WTC11 (cell line): ENCODE measurements at regions not wholly inside any gene's neighbourhood (a gene's known extent, or its start where the extent isn't known, plus 50 kb on each side); places are given as distances from the start of the nearest gene placed in this dataset.

Experiments
- ATAC-seq: fragments of 200-7000 bp; cut with Tn5 transposase; 2 replicates; pipeline ENCODE4 v1.10.0; 2021; ENCODE audit warnings: mild to moderate bottlenecking, moderate library complexity
- CTCF ChIA-PET: fragments of 300-600 bp; sonication (Branson Sonifier 250); formaldehyde crosslinking; loops from one replicate; lab custom pipeline; 2021; ENCODE audit warnings: antibody characterized with exemption; lab: Charles Lee
- POLR2A ChIA-PET: fragments of 350-600 bp; sonication (Branson Sonifier 250); formaldehyde crosslinking; loops from one replicate; lab custom pipeline; 2021; ENCODE audit warnings: antibody characterized with exemption; lab: Charles Lee
- DNase-seq: peaks from one replicate; pipeline ENCODE4 v3.0.0; 2021; ENCODE audit warnings: low spot score
- H3K27ac Mint-ChIP-seq: 2 replicates; pipeline ENCODE4 v1.8.0; 2021; ENCODE audit warnings: mixed read lengths
- H3K27me3 Mint-ChIP-seq: 2 replicates; pipeline ENCODE4 v1.8.0; 2021; ENCODE audit warnings: low read depth, mild to moderate bottlenecking, moderate library complexity, mixed read lengths
- H3K36me3 Mint-ChIP-seq: 2 replicates; pipeline ENCODE4 v1.8.0; 2021; ENCODE audit warnings: mixed read lengths
- H3K4me1 Mint-ChIP-seq: 2 replicates; pipeline ENCODE4 v1.8.0; 2022; ENCODE audit warnings: mixed read lengths
- H3K4me3 Mint-ChIP-seq: 2 replicates; pipeline ENCODE4 v1.8.0; 2021; ENCODE audit warnings: mild to moderate bottlenecking, moderate library complexity, mixed read lengths
- H3K9me3 Mint-ChIP-seq: 2 replicates; pipeline ENCODE4 v1.8.0; 2021; ENCODE audit warnings: mixed read lengths
- ATF1 ChIP-seq: sonication (generic); formaldehyde crosslinking; IDR thresholded peaks from 2 replicates; pipeline ENCODE4 v1.8.1; 2023; ENCODE audit warnings: mild to moderate bottlenecking, moderate library complexity, missing genetic modification reagents
- FOXJ3 ChIP-seq: sonication (generic); formaldehyde crosslinking; IDR thresholded peaks from 2 replicates; pipeline ENCODE4 v1.9.0; 2021; ENCODE audit warnings: missing genetic modification reagents, mild to moderate bottlenecking, borderline replicate concordance
- GTF2I ChIP-seq: fragments of 250-450 bp; sonication (Bioruptor Pico); conservative IDR thresholded peaks from 2 replicates; pipeline ENCODE4 v1.4.0; 2021; ENCODE audit warnings: mild to moderate bottlenecking
- HMGA2 ChIP-seq: fragments of 250-450 bp; sonication (Bioruptor Pico); IDR thresholded peaks from 2 replicates; pipeline ENCODE4 v1.4.0; 2021; ENCODE audit warnings: mild to moderate bottlenecking, moderate library complexity
- IRF2 ChIP-seq: sonication (generic); formaldehyde crosslinking; IDR thresholded peaks from 2 replicates; pipeline ENCODE4 v1.8.0; 2022; ENCODE audit warnings: low read depth, missing genetic modification reagents, borderline replicate concordance
- JAZF1 ChIP-seq: fragments of 250-450 bp; sonication (Bioruptor Pico); IDR thresholded peaks from 2 replicates; pipeline ENCODE4 v1.9.0; 2021; ENCODE audit warnings: moderate library complexity, mild to moderate bottlenecking, inconsistent platforms
- JUN ChIP-seq: sonication (generic); formaldehyde crosslinking; IDR thresholded peaks from 2 replicates; pipeline ENCODE4 v1.8.0; 2023; ENCODE audit warnings: mild to moderate bottlenecking, missing genetic modification reagents
- MXD4 ChIP-seq: fragments of 250-450 bp; sonication (Bioruptor Pico); IDR thresholded peaks from 2 replicates; pipeline ENCODE4 v1.8.0; 2021; ENCODE audit warnings: mild to moderate bottlenecking, moderate library complexity, borderline replicate concordance
- MYBL2 ChIP-seq: sonication (generic); formaldehyde crosslinking; IDR thresholded peaks from 2 replicates; pipeline ENCODE4 v1.8.1; 2023; ENCODE audit warnings: mild to moderate bottlenecking, moderate library complexity, missing genetic modification reagents
- RORB ChIP-seq: fragments of 250-450 bp; sonication (Bioruptor Pico); IDR thresholded peaks from 2 replicates; pipeline ENCODE4 v1.9.0; 2021; ENCODE audit warnings: mild to moderate bottlenecking
- SMAD3 ChIP-seq: sonication (generic); formaldehyde crosslinking; IDR thresholded peaks from 2 replicates; pipeline ENCODE4 v1.8.0; 2022; ENCODE audit warnings: missing genetic modification reagents, mild to moderate bottlenecking, borderline replicate concordance
- ZNF121 ChIP-seq: sonication (generic); formaldehyde crosslinking; IDR thresholded peaks from 2 replicates; pipeline ENCODE4 v1.8.0; 2023; ENCODE audit warnings: missing genetic modification reagents
- ZNF396 ChIP-seq: fragments of 250-450 bp; sonication (Bioruptor Pico); IDR thresholded peaks from 2 replicates; pipeline ENCODE4 v1.8.0; 2021; ENCODE audit warnings: mild to moderate bottlenecking, moderate library complexity, borderline replicate concordance
- TF ChIP-seq, protein P1 (sequence below): fragments of 250-450 bp; sonication (Bioruptor Pico); IDR thresholded peaks from 2 replicates; pipeline ENCODE4 v2.1.2; 2022; ENCODE audit warnings: mild to moderate bottlenecking, moderate library complexity
- TF ChIP-seq, protein P2 (sequence below): sonication (generic); formaldehyde crosslinking; conservative IDR thresholded peaks from 2 replicates; pipeline ENCODE4 v1.8.1; 2023; ENCODE audit warnings: mild to moderate bottlenecking, low read depth, missing genetic modification reagents, moderate library complexity
- TF ChIP-seq, protein P3 (sequence below): fragments of 200-600 bp; IDR thresholded peaks from 2 replicates; pipeline ENCODE4 v1.8.0; 2022; ENCODE audit warnings: antibody characterized with exemption
- TF ChIP-seq, protein P4 (sequence below): fragments of 250-450 bp; sonication (Bioruptor Pico); conservative IDR thresholded peaks from 2 replicates; pipeline ENCODE4 v1.9.0; 2021; ENCODE audit warnings: mild to moderate bottlenecking
- TF ChIP-seq, protein P5 (sequence below): fragments of 250-450 bp; sonication (Bioruptor Pico); IDR thresholded peaks from 2 replicates; pipeline ENCODE4 v1.9.0; 2021; ENCODE audit warnings: moderate library complexity, mild to moderate bottlenecking, inconsistent platforms, borderline replicate concordance
- TF ChIP-seq, protein P6 (sequence below): sonication (generic); formaldehyde crosslinking; IDR thresholded peaks from 2 replicates; pipeline ENCODE4 v1.8.1; 2023; ENCODE audit warnings: mild to moderate bottlenecking, missing genetic modification reagents, borderline replicate concordance

DNA sequence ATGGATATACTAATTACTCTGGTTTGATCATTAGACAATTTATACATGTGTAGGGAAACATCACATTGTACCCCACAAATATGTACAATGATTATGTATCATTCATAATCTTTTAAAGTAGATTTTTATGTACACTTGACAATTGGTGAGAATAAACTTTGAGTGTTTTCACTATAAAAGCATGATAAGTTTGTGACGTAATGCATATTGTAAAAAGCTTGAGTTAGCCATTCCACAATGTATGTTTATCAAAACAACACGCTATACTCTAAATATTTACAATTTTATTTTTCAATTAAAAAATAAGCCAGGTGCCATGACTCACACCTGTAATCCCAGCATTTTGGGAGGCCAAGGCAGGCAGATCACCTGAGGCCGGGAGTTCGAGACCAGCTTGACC is 360.1 kb upstream of the ITGA1 start:
- TF ChIP-seq, protein P1, sequence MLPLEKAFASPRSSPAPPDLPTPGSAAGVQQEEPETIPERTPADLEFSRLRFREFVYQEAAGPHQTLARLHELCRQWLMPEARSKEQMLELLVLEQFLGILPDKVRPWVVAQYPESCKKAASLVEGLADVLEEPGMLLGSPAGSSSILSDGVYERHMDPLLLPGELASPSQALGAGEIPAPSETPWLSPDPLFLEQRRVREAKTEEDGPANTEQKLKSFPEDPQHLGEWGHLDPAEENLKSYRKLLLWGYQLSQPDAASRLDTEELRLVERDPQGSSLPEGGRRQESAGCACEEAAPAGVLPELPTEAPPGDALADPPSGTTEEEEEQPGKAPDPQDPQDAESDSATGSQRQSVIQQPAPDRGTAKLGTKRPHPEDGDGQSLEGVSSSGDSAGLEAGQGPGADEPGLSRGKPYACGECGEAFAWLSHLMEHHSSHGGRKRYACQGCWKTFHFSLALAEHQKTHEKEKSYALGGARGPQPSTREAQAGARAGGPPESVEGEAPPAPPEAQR (CRISPR knock-in tag), result no peak
- TF ChIP-seq, protein P2, sequence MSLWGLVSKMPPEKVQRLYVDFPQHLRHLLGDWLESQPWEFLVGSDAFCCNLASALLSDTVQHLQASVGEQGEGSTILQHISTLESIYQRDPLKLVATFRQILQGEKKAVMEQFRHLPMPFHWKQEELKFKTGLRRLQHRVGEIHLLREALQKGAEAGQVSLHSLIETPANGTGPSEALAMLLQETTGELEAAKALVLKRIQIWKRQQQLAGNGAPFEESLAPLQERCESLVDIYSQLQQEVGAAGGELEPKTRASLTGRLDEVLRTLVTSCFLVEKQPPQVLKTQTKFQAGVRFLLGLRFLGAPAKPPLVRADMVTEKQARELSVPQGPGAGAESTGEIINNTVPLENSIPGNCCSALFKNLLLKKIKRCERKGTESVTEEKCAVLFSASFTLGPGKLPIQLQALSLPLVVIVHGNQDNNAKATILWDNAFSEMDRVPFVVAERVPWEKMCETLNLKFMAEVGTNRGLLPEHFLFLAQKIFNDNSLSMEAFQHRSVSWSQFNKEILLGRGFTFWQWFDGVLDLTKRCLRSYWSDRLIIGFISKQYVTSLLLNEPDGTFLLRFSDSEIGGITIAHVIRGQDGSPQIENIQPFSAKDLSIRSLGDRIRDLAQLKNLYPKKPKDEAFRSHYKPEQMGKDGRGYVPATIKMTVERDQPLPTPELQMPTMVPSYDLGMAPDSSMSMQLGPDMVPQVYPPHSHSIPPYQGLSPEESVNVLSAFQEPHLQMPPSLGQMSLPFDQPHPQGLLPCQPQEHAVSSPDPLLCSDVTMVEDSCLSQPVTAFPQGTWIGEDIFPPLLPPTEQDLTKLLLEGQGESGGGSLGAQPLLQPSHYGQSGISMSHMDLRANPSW (CRISPR knock-in tag), result no peak
- TF ChIP-seq IRF2 (CRISPR knock-in tag) (no peak), ZNF396 (no peak), JUN (CRISPR knock-in tag) (no peak), RORB (CRISPR knock-in tag) (no peak), ATF1 (CRISPR knock-in tag) (no peak), SMAD3 (CRISPR knock-in tag) (no peak)
- TF ChIP-seq, protein P3, sequence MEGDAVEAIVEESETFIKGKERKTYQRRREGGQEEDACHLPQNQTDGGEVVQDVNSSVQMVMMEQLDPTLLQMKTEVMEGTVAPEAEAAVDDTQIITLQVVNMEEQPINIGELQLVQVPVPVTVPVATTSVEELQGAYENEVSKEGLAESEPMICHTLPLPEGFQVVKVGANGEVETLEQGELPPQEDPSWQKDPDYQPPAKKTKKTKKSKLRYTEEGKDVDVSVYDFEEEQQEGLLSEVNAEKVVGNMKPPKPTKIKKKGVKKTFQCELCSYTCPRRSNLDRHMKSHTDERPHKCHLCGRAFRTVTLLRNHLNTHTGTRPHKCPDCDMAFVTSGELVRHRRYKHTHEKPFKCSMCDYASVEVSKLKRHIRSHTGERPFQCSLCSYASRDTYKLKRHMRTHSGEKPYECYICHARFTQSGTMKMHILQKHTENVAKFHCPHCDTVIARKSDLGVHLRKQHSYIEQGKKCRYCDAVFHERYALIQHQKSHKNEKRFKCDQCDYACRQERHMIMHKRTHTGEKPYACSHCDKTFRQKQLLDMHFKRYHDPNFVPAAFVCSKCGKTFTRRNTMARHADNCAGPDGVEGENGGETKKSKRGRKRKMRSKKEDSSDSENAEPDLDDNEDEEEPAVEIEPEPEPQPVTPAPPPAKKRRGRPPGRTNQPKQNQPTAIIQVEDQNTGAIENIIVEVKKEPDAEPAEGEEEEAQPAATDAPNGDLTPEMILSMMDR, result no peak
- ATAC-seq, result no peak
- peaks cover 13% of the 10 kb centered on the region for H3K9me3 Mint-ChIP-seq
- no peak overlapping the region for H3K4me3 Mint-ChIP-seq
- POLR2A ChIA-PET, result no interaction called here
- CTCF ChIA-PET, result no interaction called here
- no peak overlapping the region for H3K27ac Mint-ChIP-seq
- DNase-seq, result no peak
- no peaks in the 10 kb centered on the region for H3K4me1 Mint-ChIP-seq
- peaks cover 10% of the 10 kb centered on the region for H3K36me3 Mint-ChIP-seq
- no peaks in the 10 kb centered on the region for H3K27me3 Mint-ChIP-seq

DNA sequence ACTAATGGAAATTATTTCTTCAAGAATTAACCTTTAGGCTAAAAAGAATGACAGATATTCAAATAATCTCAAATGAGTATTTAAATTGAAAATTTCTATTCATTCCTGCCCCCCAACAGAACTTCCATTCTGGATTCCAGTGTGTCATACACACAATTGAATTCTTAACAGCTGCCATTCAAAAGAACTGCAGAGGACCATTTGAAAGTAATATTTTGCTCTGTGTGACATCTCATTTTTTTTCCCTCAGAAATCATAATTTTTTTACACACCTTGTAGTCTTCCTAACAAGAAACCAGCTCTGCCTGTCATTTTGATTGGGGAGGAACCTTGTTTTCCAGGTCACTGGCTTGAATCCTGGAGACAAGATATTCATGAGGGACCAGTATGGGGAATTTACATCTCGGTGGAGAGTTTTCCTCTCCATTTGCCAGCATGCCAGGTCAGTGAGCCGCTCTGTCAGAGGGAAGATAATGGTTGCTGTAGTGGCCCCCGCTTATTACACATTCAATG is 358.7 kb upstream of the ITGA1 start:
- Mint-ChIP-seq H3K4me1 (no peaks in the 10 kb centered on the region), H3K9me3 (peaks cover 13% of the 10 kb centered on the region), H3K4me3 (no peak overlapping the region), H3K36me3 (peaks cover 10% of the 10 kb centered on the region), H3K27ac (no peak overlapping the region), H3K27me3 (no peaks in the 10 kb centered on the region)
- TF ChIP-seq GTF2I (CRISPR knock-in tag) (no peak), ZNF121 (no peak), JAZF1 (no peak), HMGA2 (CRISPR knock-in tag) (no peak), ZNF396 (no peak), MXD4 (CRISPR knock-in tag) (no peak)
- TF ChIP-seq, protein P4, sequence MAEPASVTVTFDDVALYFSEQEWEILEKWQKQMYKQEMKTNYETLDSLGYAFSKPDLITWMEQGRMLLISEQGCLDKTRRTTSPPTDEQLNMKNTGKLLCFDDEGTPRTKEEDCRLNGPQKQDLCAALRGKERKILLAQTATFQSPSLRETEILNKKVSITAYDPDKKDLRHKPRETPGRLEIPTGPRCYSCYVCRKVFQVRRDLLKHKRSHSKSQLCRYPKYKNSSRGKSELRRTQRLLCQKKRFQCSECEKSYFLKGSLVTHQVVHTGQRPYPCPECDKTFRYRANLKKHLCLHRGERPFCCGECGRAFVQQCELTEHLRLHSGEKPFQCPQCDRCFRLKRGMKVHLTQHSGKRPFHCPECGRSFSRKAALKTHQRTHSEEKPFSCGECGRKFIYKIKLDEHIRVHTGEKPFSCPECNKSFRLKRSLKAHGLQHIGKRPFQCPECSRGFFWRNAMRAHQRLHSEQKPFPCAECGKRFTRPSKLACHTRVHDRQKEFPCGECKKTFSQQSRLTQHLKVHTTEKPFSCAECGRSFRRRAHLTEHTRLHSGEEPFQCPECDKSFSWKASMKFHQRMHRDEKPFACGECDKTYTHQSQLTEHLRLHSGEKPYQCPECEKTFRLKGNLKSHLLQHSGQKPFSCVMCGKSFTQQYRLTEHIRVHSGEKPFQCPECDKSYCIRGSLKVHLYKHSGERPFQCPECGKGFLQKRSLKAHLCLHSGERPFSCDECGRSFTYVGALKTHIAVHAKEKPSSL (CRISPR knock-in tag), result no peak
- ChIA-PET CTCF (no interaction called here), POLR2A (no interaction called here)
- ATAC-seq, result no peak
- no peak for DNase-seq

DNA sequence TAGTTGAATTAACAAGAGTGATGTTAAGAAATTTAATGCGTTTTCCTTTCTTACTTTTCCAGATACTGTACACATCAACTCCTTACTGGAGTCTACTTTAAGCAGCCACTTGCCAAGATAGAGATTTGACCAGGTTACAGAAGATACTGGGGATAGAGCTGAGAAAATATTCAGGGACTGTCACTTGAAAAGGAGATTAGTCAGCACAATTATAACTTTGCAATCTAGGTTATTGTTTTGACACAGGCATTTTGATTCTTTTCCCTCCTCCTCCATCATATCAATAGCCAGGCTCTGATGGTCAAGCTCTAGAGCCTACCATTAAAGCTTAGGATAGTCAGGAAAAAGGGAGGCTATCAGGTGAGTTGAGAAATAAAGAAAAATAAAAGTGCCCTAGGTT is 345.9 kb upstream of the ITGA1 start:
- ATAC-seq, result no peak
- no peaks in the 10 kb centered on the region for H3K27me3 Mint-ChIP-seq
- DNase-seq, result no peak
- CTCF ChIA-PET, result no interaction called here
- peaks cover under 1% of the 10 kb centered on the region for H3K4me1 Mint-ChIP-seq
- H3K27ac Mint-ChIP-seq, result no peak overlapping the region
- H3K4me3 Mint-ChIP-seq, result no peak overlapping the region
- POLR2A ChIA-PET, result no interaction called here
- peaks cover 14% of the 10 kb centered on the region for H3K36me3 Mint-ChIP-seq
- H3K9me3 Mint-ChIP-seq, result peaks cover 20% of the 10 kb centered on the region
- TF ChIP-seq, protein P5, sequence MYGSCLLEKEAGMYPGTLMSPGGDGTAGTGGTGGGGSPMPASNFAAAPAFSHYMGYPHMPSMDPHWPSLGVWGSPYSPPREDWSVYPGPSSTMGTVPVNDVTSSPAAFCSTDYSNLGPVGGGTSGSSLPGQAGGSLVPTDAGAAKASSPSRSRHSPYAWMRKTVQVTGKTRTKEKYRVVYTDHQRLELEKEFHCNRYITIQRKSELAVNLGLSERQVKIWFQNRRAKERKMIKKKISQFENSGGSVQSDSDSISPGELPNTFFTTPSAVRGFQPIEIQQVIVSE, result no peak
- no peak for TF ChIP-seq FOXJ3 (CRISPR knock-in tag)
- TF ChIP-seq, protein P6, sequence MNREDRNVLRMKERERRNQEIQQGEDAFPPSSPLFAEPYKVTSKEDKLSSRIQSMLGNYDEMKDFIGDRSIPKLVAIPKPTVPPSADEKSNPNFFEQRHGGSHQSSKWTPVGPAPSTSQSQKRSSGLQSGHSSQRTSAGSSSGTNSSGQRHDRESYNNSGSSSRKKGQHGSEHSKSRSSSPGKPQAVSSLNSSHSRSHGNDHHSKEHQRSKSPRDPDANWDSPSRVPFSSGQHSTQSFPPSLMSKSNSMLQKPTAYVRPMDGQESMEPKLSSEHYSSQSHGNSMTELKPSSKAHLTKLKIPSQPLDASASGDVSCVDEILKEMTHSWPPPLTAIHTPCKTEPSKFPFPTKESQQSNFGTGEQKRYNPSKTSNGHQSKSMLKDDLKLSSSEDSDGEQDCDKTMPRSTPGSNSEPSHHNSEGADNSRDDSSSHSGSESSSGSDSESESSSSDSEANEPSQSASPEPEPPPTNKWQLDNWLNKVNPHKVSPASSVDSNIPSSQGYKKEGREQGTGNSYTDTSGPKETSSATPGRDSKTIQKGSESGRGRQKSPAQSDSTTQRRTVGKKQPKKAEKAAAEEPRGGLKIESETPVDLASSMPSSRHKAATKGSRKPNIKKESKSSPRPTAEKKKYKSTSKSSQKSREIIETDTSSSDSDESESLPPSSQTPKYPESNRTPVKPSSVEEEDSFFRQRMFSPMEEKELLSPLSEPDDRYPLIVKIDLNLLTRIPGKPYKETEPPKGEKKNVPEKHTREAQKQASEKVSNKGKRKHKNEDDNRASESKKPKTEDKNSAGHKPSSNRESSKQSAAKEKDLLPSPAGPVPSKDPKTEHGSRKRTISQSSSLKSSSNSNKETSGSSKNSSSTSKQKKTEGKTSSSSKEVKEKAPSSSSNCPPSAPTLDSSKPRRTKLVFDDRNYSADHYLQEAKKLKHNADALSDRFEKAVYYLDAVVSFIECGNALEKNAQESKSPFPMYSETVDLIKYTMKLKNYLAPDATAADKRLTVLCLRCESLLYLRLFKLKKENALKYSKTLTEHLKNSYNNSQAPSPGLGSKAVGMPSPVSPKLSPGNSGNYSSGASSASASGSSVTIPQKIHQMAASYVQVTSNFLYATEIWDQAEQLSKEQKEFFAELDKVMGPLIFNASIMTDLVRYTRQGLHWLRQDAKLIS, result no peak
- no peak for TF ChIP-seq MYBL2 (CRISPR knock-in tag)
